AG04450 (cell line): ENCODE measurements at regions not wholly inside any gene's neighbourhood (a gene's known extent, or its start where the extent isn't known, plus 50 kb on each side); places are given as distances from the start of the nearest gene placed in this dataset.

ENCODE experiments used
- CTCF ChIA-PET: fragments of 300-600, 350-600 bp; formaldehyde crosslinking; extraction: SDS; loops from one replicate; lab custom pipeline; 2022; ENCODE audit warnings: antibody characterized with exemption, inconsistent platforms; lab: Charles Lee
- POLR2A ChIA-PET: fragments of 350-600 bp; formaldehyde crosslinking; extraction: SDS; loops from one replicate; lab custom pipeline; 2021; ENCODE audit warnings: antibody characterized with exemption, inconsistent platforms; lab: Yijun Ruan, JAX
- DNase-seq: peaks from one replicate; pipeline ENCODE4 v3.0.0-alpha.2; 2011; ENCODE audit warnings: low read depth, low spot score
- H3K27ac ChIP-seq: one replicate; pipeline ENCODE4 v1.5.1; 2012; ENCODE audit warnings: low read depth, low read length, control low read depth
- H3K27me3 ChIP-seq: one replicate; pipeline ENCODE4 v1.6.0; 2012; ENCODE audit warnings: low read length; ENCODE audit not compliant: control insufficient read depth, insufficient read depth
- H3K4me3 ChIP-seq: 2 replicates; pipeline ENCODE4 v1.5.1; 2011; ENCODE audit warnings: mild to moderate bottlenecking, low read depth, low read length, control low read depth
- H3K9me3 ChIP-seq: 2 replicates; pipeline ENCODE4 v1.5.1; 2012; ENCODE audit warnings: low read length; ENCODE audit not compliant: control insufficient read depth, insufficient read depth
- TF ChIP-seq, protein P1 (sequence below): IDR thresholded peaks from 2 replicates; pipeline ENCODE4 v1.5.1; 2011; ENCODE audit warnings: low read depth, low read length, control low read depth, inconsistent platforms

DNA sequence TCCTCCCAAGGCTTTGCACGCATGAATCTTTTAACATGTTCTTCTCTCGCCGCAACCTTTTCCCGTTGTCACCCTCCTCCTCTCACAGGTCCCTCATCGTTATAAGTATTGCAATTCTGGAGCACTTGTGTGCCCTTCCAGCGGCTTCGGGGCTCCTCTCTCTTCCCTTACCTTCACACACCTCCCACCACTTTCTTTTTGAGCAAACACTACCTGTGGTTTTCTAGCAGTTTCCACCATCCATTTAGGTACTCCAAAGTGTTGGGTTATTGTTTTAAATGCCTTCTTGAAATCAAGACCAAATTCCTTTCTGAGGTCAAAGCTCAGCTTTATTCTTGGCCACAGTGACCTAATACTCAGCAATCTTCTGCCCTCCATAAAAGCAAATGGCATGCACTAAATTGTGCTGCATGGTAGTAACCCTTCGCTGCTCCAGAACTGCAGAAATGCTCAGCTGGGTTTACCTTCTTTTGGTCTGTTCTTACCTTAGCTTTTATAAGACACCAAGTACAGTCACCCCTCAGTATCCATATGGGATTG, 472.4 kb downstream of the SETD4 start:
- Histone ChIP-seq H3K27ac (no peak overlapping the region), H3K27me3 (no peaks in the 10 kb centered on the region), H3K4me3 (no peak overlapping the region), H3K9me3 (no peaks in the 10 kb centered on the region)
- POLR2A ChIA-PET = no interaction called here
- TF ChIP-seq, protein P1, sequence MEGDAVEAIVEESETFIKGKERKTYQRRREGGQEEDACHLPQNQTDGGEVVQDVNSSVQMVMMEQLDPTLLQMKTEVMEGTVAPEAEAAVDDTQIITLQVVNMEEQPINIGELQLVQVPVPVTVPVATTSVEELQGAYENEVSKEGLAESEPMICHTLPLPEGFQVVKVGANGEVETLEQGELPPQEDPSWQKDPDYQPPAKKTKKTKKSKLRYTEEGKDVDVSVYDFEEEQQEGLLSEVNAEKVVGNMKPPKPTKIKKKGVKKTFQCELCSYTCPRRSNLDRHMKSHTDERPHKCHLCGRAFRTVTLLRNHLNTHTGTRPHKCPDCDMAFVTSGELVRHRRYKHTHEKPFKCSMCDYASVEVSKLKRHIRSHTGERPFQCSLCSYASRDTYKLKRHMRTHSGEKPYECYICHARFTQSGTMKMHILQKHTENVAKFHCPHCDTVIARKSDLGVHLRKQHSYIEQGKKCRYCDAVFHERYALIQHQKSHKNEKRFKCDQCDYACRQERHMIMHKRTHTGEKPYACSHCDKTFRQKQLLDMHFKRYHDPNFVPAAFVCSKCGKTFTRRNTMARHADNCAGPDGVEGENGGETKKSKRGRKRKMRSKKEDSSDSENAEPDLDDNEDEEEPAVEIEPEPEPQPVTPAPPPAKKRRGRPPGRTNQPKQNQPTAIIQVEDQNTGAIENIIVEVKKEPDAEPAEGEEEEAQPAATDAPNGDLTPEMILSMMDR = no peak
- DNase-seq = no peak
- CTCF ChIA-PET = no interaction called here

- TF ChIP-seq, protein P1 = no peak
- POLR2A ChIA-PET = no interaction called here
- DNase-seq = no peak
- Histone ChIP-seq H3K27me3 (no peaks in the 10 kb centered on the region), H3K4me3 (no peak overlapping the region), H3K27ac (no peak overlapping the region), H3K9me3 (no peaks in the 10 kb centered on the region)
- CTCF ChIA-PET = no interaction called here
Observed at GRCh38 chr21:35586305-35586704, 474.0 kb downstream of the SETD4 start.

GRCh38 chr21:35585878-35586277, 474.4 kb downstream of the SETD4 start:
- DNase-seq = no peak
- ChIA-PET POLR2A (no interaction called here), CTCF (no interaction called here)
- no peaks in the 10 kb centered on the region for H3K9me3 ChIP-seq
- H3K4me3 ChIP-seq = no peak overlapping the region
- no peaks in the 10 kb centered on the region for H3K27me3 ChIP-seq
- H3K27ac ChIP-seq = no peak overlapping the region
- TF ChIP-seq, protein P1 = no peak

- CTCF ChIA-PET = no interaction called here
Observed at GRCh38 chr21:35585155-35585554, 475.2 kb downstream of the SETD4 start.

GRCh38 chr21:35583566-35584216, 476.6 kb downstream of the SETD4 start:
- ChIA-PET POLR2A (no interaction called here), CTCF (interaction anchor here (1.4 kb wide), 1 partner anchor 10 kb away, joined by 3 read pairs; no protein-coding TSS in a partner anchor)
- H3K9me3 ChIP-seq = no peaks in the 10 kb centered on the region
- DNase-seq = no peak
- H3K27me3 ChIP-seq = no peaks in the 10 kb centered on the region
- H3K27ac ChIP-seq = no peak overlapping the region
- TF ChIP-seq, protein P1 = no peak
- no peak overlapping the region for H3K4me3 ChIP-seq

More at GRCh38 chr21:35585155-35585554, 475.2 kb downstream of the SETD4 start:
- Histone ChIP-seq H3K9me3 (no peaks in the 10 kb centered on the region), H3K27me3 (no peaks in the 10 kb centered on the region), H3K27ac (no peak overlapping the region), H3K4me3 (no peak overlapping the region)
- no peak for DNase-seq
- POLR2A ChIA-PET = no interaction called here
- TF ChIP-seq, protein P1 = no peak
